ENCODE measurements at regions not wholly inside any gene's neighbourhood (a gene's known extent, or its start where the extent isn't known, plus 50 kb on each side); places are given as distances from the start of the nearest gene placed in this dataset.

DNA sequence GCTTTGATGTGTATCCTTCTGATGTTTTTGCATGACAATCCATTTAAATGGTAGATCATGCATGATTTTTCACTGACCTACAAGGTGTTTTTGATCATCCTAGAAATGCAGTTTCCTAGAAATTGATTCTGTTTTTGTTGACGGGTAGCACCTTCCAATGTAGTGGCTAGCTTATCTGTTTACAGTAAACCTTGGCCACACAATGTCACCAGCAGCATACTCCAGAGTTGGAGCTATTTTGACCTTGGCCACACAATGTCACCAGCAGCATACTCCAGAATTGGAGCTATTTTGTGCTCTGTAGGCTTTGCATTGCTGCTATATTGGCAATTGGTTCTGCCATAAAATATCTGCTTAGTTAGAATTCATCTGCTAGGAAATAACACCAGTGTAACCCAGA, 74.6 kb upstream of the NAA20 start (continued):
- TF ChIP-seq, protein P1, sequence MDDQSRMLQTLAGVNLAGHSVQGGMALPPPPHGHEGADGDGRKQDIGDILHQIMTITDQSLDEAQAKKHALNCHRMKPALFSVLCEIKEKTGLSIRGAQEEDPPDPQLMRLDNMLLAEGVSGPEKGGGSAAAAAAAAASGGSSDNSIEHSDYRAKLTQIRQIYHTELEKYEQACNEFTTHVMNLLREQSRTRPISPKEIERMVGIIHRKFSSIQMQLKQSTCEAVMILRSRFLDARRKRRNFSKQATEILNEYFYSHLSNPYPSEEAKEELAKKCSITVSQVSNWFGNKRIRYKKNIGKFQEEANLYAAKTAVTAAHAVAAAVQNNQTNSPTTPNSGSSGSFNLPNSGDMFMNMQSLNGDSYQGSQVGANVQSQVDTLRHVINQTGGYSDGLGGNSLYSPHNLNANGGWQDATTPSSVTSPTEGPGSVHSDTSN (CRISPR knock-in tag; IDR thresholded peaks at IDR 0.05; ENCODE audit: borderline replicate concordance) = no peak
- TF ChIP-seq, protein P2, sequence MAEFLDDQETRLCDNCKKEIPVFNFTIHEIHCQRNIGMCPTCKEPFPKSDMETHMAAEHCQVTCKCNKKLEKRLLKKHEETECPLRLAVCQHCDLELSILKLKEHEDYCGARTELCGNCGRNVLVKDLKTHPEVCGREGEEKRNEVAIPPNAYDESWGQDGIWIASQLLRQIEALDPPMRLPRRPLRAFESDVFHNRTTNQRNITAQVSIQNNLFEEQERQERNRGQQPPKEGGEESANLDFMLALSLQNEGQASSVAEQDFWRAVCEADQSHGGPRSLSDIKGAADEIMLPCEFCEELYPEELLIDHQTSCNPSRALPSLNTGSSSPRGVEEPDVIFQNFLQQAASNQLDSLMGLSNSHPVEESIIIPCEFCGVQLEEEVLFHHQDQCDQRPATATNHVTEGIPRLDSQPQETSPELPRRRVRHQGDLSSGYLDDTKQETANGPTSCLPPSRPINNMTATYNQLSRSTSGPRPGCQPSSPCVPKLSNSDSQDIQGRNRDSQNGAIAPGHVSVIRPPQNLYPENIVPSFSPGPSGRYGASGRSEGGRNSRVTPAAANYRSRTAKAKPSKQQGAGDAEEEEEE (CRISPR knock-in tag; IDR thresholded peaks at IDR 0.05; ENCODE audit: borderline replicate concordance) = no peak
- TF ChIP-seq ZNF354B (CRISPR knock-in tag; IDR thresholded peaks at IDR 0.05) (no peak), ESRRA (CRISPR knock-in tag; IDR thresholded peaks at IDR 0.05; ENCODE audit: low read depth) (0 out of 2 replicates have a peak, but pooled peaks have one; percentile 43), FOXK1 (CRISPR knock-in tag; IDR thresholded peaks at IDR 0.05; ENCODE audit: borderline replicate concordance, low read depth) (0 out of 2 replicates have a peak, but pooled peaks have one; percentile 30), FOXM1 (CRISPR knock-in tag; IDR thresholded peaks at IDR 0.05) (no peak), ZNF670 (CRISPR knock-in tag; IDR thresholded peaks at IDR 0.05; ENCODE audit: borderline replicate concordance) (0 out of 2 replicates have a peak, but pooled peaks have one; percentile 47), ZNF143 (CRISPR knock-in tag; IDR thresholded peaks at IDR 0.05) (no peak), NKX3-1 (CRISPR knock-in tag; IDR thresholded peaks at IDR 0.05) (no peak), RFX3 (CRISPR knock-in tag; IDR thresholded peaks at IDR 0.05) (no peak), MTF1 (CRISPR knock-in tag; IDR thresholded peaks at IDR 0.05) (no peak), ZNF761 (CRISPR knock-in tag; conservative IDR thresholded peaks at IDR 0.05) (no peak), TMF1 (CRISPR knock-in tag; IDR thresholded peaks at IDR 0.05; ENCODE audit: low read depth) (no peak), STAG1 (CRISPR knock-in tag; IDR thresholded peaks at IDR 0.05) (peak; percentile 26), ELF3 (CRISPR knock-in tag; IDR thresholded peaks at IDR 0.05) (0 out of 2 replicates have a peak, but pooled peaks have one; percentile 7)
- TF ChIP-seq, protein P3, sequence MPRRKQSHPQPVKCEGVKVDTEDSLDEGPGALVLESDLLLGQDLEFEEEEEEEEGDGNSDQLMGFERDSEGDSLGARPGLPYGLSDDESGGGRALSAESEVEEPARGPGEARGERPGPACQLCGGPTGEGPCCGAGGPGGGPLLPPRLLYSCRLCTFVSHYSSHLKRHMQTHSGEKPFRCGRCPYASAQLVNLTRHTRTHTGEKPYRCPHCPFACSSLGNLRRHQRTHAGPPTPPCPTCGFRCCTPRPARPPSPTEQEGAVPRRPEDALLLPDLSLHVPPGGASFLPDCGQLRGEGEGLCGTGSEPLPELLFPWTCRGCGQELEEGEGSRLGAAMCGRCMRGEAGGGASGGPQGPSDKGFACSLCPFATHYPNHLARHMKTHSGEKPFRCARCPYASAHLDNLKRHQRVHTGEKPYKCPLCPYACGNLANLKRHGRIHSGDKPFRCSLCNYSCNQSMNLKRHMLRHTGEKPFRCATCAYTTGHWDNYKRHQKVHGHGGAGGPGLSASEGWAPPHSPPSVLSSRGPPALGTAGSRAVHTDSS (CRISPR knock-in tag; conservative IDR thresholded peaks at IDR 0.05) = no peak

Data from HepG2 (cell line).